K562 (cell line): ENCODE measurements at regions not wholly inside any gene's neighbourhood (a gene's known extent, or its start where the extent isn't known, plus 50 kb on each side); places are given as distances from the start of the nearest gene placed in this dataset.

ENCODE experiments used
- CBFB ChIP-seq: sonication (generic); formaldehyde crosslinking; IDR thresholded peaks from 2 replicates; pipeline ENCODE4 v1.4.0; 2020; ENCODE audit warnings: mild to moderate bottlenecking, missing genetic modification reagents
- CEBPZ ChIP-seq: fragments of 150-350 bp; IDR thresholded peaks from 2 replicates; pipeline ENCODE4 v1.6.1; 2014; ENCODE audit warnings: low read depth, mild to moderate bottlenecking, low read length, borderline replicate concordance
- CHD4 ChIP-seq: fragments of 200-600 bp; sonication (generic); IDR thresholded peaks from 3 replicates; pipeline ENCODE4 v1.6.1; 2012; ENCODE audit warnings: low read depth, mild to moderate bottlenecking, mixed read lengths, low read length, inconsistent platforms; ENCODE audit not compliant: insufficient read depth, insufficient replicate concordance, poor library complexity, severe bottlenecking
- CTCF ChIP-seq, 3 experiments: IDR thresholded peaks in 2 of 3; conservative IDR thresholded peaks in 1 of 3; 2 replicates each; pipeline ENCODE4 v1.5.1; 2011 to 2012; ENCODE audit warnings: low read length in 3 of 3, mild to moderate bottlenecking in 3 of 3, control low read depth in 2 of 3, improper control_type of control experiment in 1 of 3, inconsistent platforms in 1 of 3, low read depth in 1 of 3, mixed read lengths in 1 of 3, moderate library complexity in 1 of 3; ENCODE audit not compliant: insufficient read depth in 2 of 3
- E2F4 ChIP-seq: sonication (generic); formaldehyde crosslinking; IDR thresholded peaks from 2 replicates; pipeline ENCODE4 v1.8.0; 2022; ENCODE audit warnings: mild to moderate bottlenecking, low read depth, missing genetic modification reagents
- GATA2 ChIP-seq: sonication (generic); formaldehyde crosslinking; IDR thresholded peaks from 2 replicates; pipeline ENCODE4 v1.4.0; 2020; ENCODE audit warnings: mild to moderate bottlenecking, missing genetic modification reagents
- MAFK ChIP-seq: IDR thresholded peaks from 2 replicates; pipeline ENCODE4 v1.6.1; 2011; ENCODE audit warnings: low read length, improper control_type of control experiment
- REST ChIP-seq, 2 experiments: fragments of 450-650 bp; formaldehyde crosslinking in 1 of 2; IDR thresholded peaks; 2 replicates each; pipeline versions ENCODE4 v1.4.0 to v1.6.1; 2014 to 2020; ENCODE audit warnings: mild to moderate bottlenecking in 2 of 2, borderline replicate concordance in 1 of 2, low read depth in 1 of 2
- UBTF ChIP-seq, 2 experiments: IDR thresholded peaks; 2 replicates each; pipeline ENCODE4 v1.6.1; 2012; ENCODE audit warnings: improper control_type of control experiment in 2 of 2, low read depth in 2 of 2, low read length in 2 of 2, borderline replicate concordance in 1 of 2
- YBX1 ChIP-seq: fragments of 450-650 bp; IDR thresholded peaks from 2 replicates; pipeline ENCODE4 v1.7.1; 2016; ENCODE audit warnings: mild to moderate bottlenecking
- ZBTB33 ChIP-seq: sonication (generic); formaldehyde crosslinking; IDR thresholded peaks from 2 replicates; pipeline ENCODE4 v1.8.1; 2023; ENCODE audit warnings: mild to moderate bottlenecking, missing genetic modification reagents
- ZNF778 ChIP-seq: fragments of 450-650 bp; formaldehyde crosslinking; IDR thresholded peaks from 2 replicates; pipeline ENCODE4 v1.4.0; 2020; ENCODE audit warnings: mild to moderate bottlenecking, moderate library complexity

- TF ChIP-seq ZBTB33 (CRISPR knock-in tag): no peak
- TF ChIP-seq CEBPZ: no peak
- TF ChIP-seq GATA2: no peak
- TF ChIP-seq YBX1: no peak
- no peak for TF ChIP-seq REST (IDR thresholded peaks at IDR 0.05; ENCODE audit: borderline replicate concordance)
- TF ChIP-seq REST (CRISPR knock-in tag; IDR thresholded peaks at IDR 0.05; ENCODE audit: low read depth): no peak
- no peak for TF ChIP-seq MAFK
- no peak for TF ChIP-seq ZNF778
- no peak for TF ChIP-seq UBTF (IDR thresholded peaks at IDR 0.05; ENCODE audit: borderline replicate concordance in 1 of 2, low read depth in 2 of 2, low read length in 2 of 2)
- no peak for TF ChIP-seq CHD4
- no peak for TF ChIP-seq CTCF (IDR thresholded peaks at IDR 0.05 in 2 of 3, conservative IDR thresholded peaks at IDR 0.05 in 1 of 3; ENCODE audit: insufficient read depth in 2 of 3, low read depth in 1 of 3, low read length in 3 of 3)
- TF ChIP-seq E2F4 (CRISPR knock-in tag): no peak
- no peak for TF ChIP-seq CBFB
Measured at GRCh38 chr2:67540962-67541361, 143.8 kb downstream of the ETAA1 start.
